ENCODE measurements at regions not wholly inside any gene's neighbourhood (a gene's known extent, or its start where the extent isn't known, plus 50 kb on each side); places are given as distances from the start of the nearest gene placed in this dataset.

DNA sequence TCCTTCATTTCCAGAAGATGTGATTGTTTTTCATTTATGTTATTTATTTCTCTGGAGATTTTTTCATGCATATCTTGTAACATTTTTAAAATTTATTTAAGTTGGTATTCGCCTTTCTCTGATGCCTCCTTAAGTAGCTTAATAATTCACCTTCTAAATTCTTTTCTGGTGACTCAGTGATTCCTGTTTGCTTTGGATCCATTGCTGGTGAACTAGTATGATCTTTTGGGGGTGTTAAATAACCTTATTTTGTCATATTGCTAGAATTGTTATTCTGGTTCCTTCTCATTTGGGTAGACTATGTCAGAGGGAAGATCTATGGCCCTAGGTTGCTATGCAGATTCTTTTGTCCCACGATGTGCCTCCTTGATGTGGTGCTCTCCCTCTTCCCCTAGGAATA, 1347.2 kb upstream of the B3GALT2 start:
- no peak for TF ChIP-seq POLR2A (IDR thresholded peaks at IDR 0.05)
- TF ChIP-seq, protein P1, sequence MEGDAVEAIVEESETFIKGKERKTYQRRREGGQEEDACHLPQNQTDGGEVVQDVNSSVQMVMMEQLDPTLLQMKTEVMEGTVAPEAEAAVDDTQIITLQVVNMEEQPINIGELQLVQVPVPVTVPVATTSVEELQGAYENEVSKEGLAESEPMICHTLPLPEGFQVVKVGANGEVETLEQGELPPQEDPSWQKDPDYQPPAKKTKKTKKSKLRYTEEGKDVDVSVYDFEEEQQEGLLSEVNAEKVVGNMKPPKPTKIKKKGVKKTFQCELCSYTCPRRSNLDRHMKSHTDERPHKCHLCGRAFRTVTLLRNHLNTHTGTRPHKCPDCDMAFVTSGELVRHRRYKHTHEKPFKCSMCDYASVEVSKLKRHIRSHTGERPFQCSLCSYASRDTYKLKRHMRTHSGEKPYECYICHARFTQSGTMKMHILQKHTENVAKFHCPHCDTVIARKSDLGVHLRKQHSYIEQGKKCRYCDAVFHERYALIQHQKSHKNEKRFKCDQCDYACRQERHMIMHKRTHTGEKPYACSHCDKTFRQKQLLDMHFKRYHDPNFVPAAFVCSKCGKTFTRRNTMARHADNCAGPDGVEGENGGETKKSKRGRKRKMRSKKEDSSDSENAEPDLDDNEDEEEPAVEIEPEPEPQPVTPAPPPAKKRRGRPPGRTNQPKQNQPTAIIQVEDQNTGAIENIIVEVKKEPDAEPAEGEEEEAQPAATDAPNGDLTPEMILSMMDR (IDR thresholded peaks at IDR 0.05), result no peak

Measured in heart left ventricle (tissue), 13 donors.